Activated naive CD4-positive, alpha-beta T cell treated with anti-CD3 and anti-CD28 coated beads, Interleukin-2, amount 50 U/mL, for 24 hours (primary cell): ENCODE measurements at regions not wholly inside any gene's neighbourhood (a gene's known extent, or its start where the extent isn't known, plus 50 kb on each side); places are given as distances from the start of the nearest gene placed in this dataset.

Source experiments
- H3K27ac Mint-ChIP-seq: one replicate; pipeline ENCODE4 v1.8.0; 2021; ENCODE audit warnings: mild to moderate bottlenecking, mixed read lengths
- H3K27me3 Mint-ChIP-seq: one replicate; pipeline ENCODE4 v1.8.0; 2021; ENCODE audit warnings: mixed read lengths
- H3K36me3 Mint-ChIP-seq: one replicate; pipeline ENCODE4 v1.8.0; 2021; ENCODE audit warnings: mixed read lengths
- H3K4me1 Mint-ChIP-seq: one replicate; pipeline ENCODE4 v1.8.0; 2021; ENCODE audit warnings: mixed read lengths
- H3K4me3 Mint-ChIP-seq: one replicate; pipeline ENCODE4 v1.8.0; 2021; ENCODE audit warnings: mild to moderate bottlenecking, mixed read lengths
- H3K9me3 Mint-ChIP-seq: one replicate; pipeline ENCODE4 v1.8.0; 2021; ENCODE audit warnings: mixed read lengths

DNA sequence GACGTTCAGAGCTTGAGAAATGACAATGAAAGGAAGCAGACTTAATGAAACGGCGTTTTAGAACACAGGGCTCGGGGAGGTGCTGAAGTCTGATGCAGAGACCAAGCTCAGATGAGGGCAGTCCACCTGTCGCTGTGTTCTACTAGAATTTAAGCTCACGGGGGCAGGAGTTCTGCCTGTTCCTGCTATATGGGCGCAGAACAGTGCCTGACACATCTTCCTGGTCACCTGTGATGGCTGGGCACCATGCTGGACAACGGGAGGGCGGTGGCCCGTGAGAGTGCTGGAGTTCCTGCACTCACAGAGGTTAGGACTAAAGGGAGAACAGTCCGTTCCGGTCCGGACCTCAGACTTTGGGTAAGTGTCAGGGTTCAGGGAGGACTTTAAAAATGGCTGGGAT, 130.6 kb downstream of the ERMARD start:
- Mint-ChIP-seq H3K4me3 (no peak overlapping the region), H3K9me3 (no peaks in the 10 kb centered on the region), H3K36me3 (no peaks in the 10 kb centered on the region), H3K4me1 (no peaks in the 10 kb centered on the region), H3K27me3 (peaks cover 11% of the 10 kb centered on the region), H3K27ac (no peak overlapping the region)

DNA sequence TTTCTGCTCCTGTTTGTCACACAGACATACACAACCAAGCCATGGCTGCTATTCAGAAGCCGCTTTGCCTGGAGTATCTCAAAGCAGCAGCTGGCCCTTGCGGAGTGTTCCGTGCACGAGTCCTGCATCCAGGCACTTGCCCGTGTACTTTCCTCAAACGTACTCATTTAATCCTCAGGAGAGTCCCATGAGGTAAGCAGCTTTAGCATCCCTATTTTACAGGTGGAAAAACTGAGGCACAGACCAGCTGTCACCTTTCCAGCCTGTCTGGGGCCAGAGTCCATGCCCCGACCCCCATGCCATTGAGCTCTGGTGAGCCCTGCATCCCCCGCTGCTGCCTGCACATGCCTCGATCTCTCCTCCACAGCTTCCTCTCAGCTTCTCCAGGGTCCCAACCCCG, 130.0 kb downstream of the ERMARD start:
- Mint-ChIP-seq H3K4me3 (no peak overlapping the region), H3K27ac (no peak overlapping the region), H3K27me3 (peaks cover 11% of the 10 kb centered on the region), H3K4me1 (no peaks in the 10 kb centered on the region), H3K9me3 (no peaks in the 10 kb centered on the region), H3K36me3 (no peaks in the 10 kb centered on the region)

DNA sequence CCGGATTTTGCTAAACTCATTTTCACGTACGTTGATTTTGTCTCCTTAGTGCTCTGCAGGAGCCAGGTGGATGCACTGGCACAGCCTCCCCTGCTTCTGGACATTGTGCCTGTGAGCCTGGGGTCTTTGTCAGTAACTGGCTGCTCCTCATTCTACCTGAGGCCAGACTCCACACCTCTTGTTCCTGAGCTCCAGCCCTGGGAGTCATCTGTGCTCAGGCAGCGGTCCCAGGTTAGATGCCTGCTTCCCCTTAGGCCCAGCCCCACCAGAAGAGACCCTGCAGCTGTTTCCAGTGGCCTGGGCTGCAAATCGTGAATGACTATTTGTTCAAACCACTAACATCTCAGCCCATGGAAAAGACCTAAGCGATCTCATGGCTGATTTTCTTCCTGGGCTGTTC, 129.1 kb downstream of the ERMARD start:
- Mint-ChIP-seq H3K27me3 (peaks cover 10% of the 10 kb centered on the region), H3K27ac (no peak overlapping the region)

DNA sequence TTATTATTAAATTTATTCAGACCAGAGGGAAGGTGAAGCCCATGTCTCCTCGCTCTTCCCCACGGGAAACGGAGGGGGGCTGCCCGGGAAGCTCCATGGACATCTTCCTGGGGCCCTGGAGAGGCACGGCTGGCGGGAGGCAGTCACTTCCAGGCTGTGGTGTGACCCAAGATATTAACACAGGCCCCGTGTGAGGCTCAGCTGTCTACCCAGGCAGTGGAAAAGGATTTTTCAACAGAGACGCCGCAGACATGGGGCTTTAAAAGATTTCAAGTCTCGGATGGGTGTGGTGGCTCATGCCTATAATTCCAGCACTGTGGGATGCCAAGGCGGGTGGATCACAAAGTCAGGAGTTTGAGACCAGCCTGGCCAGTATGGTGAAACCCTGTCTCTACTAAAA, 117.9 kb downstream of the ERMARD start:
- Mint-ChIP-seq H3K9me3 (no peaks in the 10 kb centered on the region), H3K27ac (no peak overlapping the region), H3K36me3 (no peaks in the 10 kb centered on the region), H3K27me3 (no peaks in the 10 kb centered on the region), H3K4me1 (no peaks in the 10 kb centered on the region), H3K4me3 (no peak overlapping the region)

More for the DNA sequence above, 129.1 kb downstream of the ERMARD start:
- peaks cover 2% of the 10 kb centered on the region for H3K36me3 Mint-ChIP-seq
- H3K4me3 Mint-ChIP-seq, result no peak overlapping the region
- no peaks in the 10 kb centered on the region for H3K4me1 Mint-ChIP-seq
- H3K9me3 Mint-ChIP-seq, result no peaks in the 10 kb centered on the region

DNA sequence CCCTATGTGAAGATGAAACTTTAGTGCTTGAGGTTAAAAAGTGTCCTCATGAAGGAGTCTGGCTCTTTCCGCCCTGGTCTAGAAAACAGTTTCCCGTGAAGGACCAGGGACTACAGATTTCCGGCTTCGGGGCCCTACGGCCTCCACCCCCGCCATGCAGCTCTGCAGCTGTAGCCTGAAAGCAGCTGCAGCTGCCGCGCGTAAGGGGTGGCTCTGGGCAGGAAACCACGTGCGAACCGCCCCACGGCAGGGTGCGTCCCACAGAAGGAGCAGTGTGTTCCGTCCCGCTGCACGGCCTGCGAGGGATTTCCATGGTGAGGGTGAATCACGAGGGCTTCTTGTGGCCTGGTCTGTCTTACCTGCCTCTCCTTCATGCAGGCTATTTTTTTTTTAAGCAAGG, 117.0 kb downstream of the ERMARD start:
- no peaks in the 10 kb centered on the region for H3K27me3 Mint-ChIP-seq
- no peaks in the 10 kb centered on the region for H3K4me1 Mint-ChIP-seq
- no peak overlapping the region for H3K4me3 Mint-ChIP-seq
- H3K9me3 Mint-ChIP-seq, result no peaks in the 10 kb centered on the region
- no peak overlapping the region for H3K27ac Mint-ChIP-seq
- no peaks in the 10 kb centered on the region for H3K36me3 Mint-ChIP-seq

DNA sequence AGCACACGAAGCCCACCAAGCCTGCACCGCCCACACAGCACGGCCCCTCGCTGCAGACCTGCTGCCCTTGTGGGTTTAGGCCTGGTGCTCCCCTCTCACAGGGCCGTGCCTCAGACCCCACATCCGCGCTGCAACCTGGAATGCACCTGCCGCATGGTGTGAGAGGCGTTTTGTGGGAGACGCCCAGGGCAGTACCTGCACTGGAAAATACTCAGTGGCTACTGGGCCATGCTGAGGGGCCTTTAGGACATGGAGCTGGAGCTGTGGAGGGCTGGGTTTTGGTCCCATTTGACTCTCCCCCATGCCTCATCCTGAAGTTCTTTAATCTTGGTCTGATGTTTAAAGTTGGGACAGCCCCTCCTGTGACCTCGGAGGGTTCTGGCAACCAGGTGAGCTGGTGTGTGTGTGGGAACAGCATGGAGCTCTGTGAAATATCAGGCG, 116.3 kb downstream of the ERMARD start:
- Mint-ChIP-seq H3K36me3 (no peaks in the 10 kb centered on the region), H3K27ac (no peak overlapping the region), H3K9me3 (no peaks in the 10 kb centered on the region), H3K4me3 (no peak overlapping the region), H3K27me3 (no peaks in the 10 kb centered on the region), H3K4me1 (no peaks in the 10 kb centered on the region)

DNA sequence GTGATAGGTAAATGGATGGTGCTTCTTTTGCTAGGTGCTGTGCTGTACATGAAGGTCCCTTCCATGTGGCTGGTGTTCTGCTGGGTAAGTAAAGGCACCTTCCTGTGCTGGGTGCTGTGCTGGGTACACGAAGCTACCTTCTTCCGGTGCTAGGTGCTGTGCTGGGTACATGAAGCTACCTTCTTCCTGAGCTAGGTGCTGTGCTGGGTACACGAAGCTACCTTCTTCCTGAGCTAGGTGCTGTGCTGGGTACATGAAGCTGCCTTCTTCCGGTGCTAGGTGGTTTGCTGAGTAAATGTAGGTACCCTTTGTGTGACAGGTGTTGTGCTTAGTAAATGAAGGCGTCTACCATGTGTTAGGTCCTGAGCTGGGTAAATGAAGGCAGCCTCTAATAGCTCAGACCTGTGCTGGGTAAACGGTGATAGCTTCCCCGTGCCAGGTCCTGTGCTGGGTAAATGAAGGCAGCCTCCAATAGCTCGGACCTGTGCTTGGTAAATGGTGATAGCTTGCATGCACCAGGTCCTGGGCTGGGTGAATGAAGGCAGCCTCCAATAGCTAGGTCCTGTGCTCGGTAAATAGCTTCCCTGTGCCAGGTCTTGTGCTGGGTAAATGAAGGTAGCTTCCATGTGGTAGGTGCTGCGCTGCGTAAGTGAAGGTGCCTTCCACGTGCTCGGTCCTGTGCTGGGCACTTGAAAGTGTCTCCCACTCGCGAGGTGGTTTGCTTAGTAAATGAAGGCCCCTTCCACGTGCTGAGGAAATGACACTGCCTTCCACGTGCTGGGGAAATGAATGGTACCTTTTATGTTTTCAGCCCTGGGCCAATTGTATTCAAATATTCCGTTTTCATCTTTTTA, 115.5 kb downstream of the ERMARD start:
- H3K36me3 Mint-ChIP-seq, result no peaks in the 10 kb centered on the region
- no peak overlapping the region for H3K27ac Mint-ChIP-seq
- no peak overlapping the region for H3K4me3 Mint-ChIP-seq
- no peaks in the 10 kb centered on the region for H3K9me3 Mint-ChIP-seq
- H3K4me1 Mint-ChIP-seq, result peaks cover 4% of the 10 kb centered on the region
- H3K27me3 Mint-ChIP-seq, result no peaks in the 10 kb centered on the region

DNA sequence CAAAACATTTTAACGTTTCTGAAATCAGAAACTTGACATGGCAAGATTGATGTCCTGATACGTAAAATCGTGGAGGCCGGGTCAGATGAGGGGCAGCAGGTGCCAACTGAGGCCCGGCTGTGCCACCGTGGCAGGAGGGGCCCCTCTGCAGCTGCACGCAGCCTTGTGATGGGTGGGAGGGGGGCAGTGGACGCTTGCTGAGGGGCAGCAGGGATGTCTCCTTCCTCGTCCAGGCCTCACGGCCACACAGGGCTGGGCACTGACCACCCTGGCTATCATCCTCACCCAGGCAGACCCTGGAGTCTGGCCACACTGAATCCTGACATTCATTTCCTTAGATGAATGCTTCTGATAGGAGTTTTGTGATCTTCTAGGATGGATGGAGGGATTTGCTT, 114.7 kb downstream of the ERMARD start:
- Mint-ChIP-seq H3K36me3 (no peaks in the 10 kb centered on the region), H3K4me3 (no peak overlapping the region), H3K9me3 (no peaks in the 10 kb centered on the region), H3K27ac (no peak overlapping the region), H3K4me1 (peaks cover 4% of the 10 kb centered on the region), H3K27me3 (no peaks in the 10 kb centered on the region)

DNA sequence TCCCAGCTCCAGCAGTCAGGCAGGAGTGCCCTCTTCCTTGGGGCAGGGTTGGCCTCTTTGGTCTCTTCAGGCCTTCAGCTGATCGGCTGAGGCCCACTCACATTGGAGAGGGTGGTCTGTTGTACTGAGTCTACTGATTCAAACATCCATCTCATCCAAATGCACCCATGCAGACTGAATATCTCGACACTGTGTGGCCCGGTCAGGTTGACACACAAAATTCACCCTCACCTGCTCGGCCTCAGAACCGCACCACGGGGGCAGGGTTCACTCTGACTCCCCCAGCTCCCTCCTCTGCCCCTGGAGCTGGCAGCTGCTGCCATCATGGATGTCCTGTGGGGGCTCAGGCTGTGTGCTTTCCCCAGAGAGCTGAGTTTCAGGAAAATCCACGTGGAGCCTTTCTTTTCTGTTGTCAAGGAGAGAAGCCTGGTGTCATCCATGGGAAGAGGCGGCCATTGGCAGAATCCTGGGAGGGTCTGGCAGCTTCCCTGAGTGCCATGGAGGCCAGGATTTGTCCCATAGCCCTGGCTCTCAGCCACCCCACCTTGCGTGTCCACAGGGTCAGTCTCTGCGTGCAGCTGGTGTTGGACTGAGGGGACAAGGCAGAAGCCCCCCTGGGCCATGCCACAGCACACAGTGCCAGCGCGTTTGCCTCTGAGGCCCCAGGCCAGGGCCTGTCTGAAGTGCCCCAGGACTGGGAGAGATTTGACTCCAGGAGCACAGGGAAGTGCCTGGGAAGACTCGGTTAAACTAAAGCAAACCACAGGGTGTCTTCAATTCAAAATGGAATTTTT, 114.1 kb downstream of the ERMARD start:
- peaks cover 8% of the 10 kb centered on the region for H3K4me1 Mint-ChIP-seq

DNA sequence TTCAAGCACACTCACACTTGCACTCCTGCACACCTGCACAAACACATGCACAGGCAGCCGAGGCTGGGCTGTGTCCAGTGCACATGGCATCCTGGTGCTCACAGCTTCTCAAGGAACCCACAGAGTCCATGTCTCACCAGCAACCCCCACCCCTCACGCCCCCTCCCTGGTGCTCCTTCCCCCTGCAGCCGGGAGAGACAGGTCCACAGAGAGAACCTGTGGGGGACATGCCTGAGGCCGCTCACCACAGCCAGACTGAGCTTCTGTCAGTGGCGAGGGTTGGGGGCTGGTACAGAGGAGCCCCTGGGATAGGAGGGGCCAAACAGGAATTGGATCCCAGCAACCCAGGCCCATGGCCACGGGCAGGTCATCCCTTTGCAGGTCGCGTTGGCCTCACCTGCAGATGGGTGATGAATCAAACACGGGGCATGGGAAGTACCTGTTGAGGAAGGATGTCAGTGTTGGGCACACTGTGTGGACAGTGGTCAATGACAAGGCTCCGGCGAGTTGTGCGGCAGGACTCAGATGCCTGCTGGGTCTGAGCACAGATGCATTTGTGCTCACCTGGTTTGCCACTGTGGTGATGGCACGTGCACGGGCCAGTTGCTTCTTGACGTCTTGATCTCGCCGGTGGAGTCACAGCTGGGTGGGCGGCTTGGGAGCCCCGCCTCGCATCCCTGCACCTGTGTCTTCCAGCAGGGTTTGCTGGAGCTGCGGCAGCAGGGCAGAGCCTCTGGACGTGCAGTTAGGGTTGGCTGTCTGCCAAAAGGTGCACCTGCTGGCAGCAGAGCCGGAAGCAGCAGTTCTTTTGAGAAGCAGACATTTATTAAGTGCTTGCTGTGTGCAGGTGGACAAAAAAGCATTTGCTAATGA, 113.0 kb downstream of the ERMARD start:
- H3K36me3 Mint-ChIP-seq, result no peaks in the 10 kb centered on the region
- H3K9me3 Mint-ChIP-seq, result no peaks in the 10 kb centered on the region
- H3K27ac Mint-ChIP-seq, result no peak overlapping the region
- H3K27me3 Mint-ChIP-seq, result no peaks in the 10 kb centered on the region
- peaks cover 10% of the 10 kb centered on the region for H3K4me1 Mint-ChIP-seq
- no peak overlapping the region for H3K4me3 Mint-ChIP-seq

More for the DNA sequence above, 114.1 kb downstream of the ERMARD start:
- Mint-ChIP-seq H3K27me3 (no peaks in the 10 kb centered on the region), H3K4me3 (no peak overlapping the region), H3K36me3 (no peaks in the 10 kb centered on the region), H3K27ac (no peak overlapping the region), H3K9me3 (no peaks in the 10 kb centered on the region)

DNA sequence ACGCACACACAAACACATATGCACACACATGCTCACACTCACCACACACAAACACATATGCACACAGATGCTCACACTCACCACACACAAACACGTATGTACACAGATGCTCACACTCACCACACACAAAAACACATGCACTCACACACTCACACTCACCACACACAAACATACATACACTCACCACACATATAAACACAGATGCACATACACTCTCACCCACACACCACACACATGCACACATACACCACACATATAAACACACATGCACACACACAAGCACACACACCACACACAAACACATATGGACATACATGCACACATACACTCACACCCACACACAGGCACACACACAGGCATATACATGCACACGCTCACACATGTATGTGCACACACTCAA, 112.3 kb downstream of the ERMARD start:
- Mint-ChIP-seq H3K4me1 (peaks cover 10% of the 10 kb centered on the region), H3K9me3 (no peaks in the 10 kb centered on the region), H3K4me3 (no peak overlapping the region), H3K27ac (no peak overlapping the region), H3K27me3 (no peaks in the 10 kb centered on the region), H3K36me3 (no peaks in the 10 kb centered on the region)

DNA sequence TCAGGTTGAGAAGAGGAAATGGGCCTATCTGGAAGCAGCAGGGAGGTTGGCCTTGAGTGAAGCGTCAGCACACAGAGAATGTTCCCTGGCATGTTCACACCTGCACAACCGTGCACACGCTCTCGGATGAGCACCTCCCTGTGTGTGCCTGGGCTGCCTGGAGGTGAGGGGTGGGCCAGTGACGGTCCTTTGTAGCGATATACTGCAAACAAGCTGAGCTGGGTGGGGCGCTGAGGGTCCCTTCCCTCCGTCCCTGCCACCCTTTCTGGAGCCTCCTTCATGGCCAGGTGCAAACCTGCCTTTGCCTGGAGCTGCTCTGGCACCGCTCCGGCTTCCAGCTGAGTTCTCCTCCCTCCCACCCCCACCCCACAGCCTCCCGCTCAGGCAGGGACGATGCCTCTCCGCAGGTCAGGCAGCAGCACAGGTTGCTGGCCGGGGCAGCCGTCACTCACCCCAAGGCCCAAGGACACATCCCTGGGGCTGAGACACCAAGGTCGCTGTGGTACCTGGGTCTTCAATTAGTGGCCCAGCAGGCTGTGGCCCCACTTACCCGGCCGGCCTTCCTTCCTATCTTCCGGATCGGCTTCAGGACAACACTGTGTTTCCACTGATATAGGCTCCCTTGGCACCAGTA, 111.6 kb downstream of the ERMARD start:
- H3K27me3 Mint-ChIP-seq, result no peaks in the 10 kb centered on the region
- no peaks in the 10 kb centered on the region for H3K36me3 Mint-ChIP-seq
- no peak overlapping the region for H3K4me3 Mint-ChIP-seq
- peaks cover 10% of the 10 kb centered on the region for H3K4me1 Mint-ChIP-seq
- H3K9me3 Mint-ChIP-seq, result no peaks in the 10 kb centered on the region
- no peak overlapping the region for H3K27ac Mint-ChIP-seq

DNA sequence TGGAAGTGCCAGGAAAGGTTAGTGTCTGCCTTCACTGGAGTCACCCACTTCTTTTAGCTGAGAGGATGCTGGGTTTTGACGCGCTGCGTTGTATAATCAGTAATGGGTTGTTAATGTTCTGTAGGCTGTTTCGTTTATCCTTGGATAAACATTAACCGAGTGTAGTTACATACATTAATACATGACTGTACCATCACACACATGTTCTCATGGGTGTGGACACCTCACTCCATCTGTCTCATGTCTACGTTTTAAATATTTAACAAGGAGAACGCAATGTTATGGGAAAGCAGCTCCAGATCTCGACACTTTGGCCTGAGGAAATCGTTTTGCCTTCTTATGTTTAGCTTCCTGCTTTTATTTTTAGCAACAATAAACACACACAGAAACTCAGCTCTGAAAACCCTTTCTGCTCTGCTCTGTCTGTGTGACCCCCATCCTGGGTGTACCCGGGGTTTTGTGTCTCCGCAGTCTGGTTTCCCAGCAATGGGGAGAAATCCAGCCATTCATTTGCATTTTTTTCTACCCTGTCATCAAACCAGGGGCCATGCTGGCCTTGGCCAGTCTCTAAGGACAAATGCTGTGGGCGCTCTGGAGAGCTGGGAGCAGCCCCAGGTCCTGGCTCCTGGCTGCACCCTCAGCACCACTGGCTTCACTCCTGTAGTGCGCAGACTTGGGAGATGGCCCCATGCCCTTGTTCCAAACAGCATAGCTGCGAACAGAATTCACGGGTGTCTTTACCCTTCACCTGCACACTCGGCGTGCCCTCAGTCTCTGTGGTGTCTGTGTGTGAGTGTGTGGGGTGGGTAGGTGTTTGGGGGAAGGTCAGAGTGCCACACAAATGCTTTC, 110.8 kb downstream of the ERMARD start:
- no peak overlapping the region for H3K27ac Mint-ChIP-seq
- H3K36me3 Mint-ChIP-seq, result peaks cover 2% of the 10 kb centered on the region
- H3K4me3 Mint-ChIP-seq, result no peak overlapping the region
- no peaks in the 10 kb centered on the region for H3K27me3 Mint-ChIP-seq
- peaks cover 10% of the 10 kb centered on the region for H3K4me1 Mint-ChIP-seq
- no peaks in the 10 kb centered on the region for H3K9me3 Mint-ChIP-seq

DNA sequence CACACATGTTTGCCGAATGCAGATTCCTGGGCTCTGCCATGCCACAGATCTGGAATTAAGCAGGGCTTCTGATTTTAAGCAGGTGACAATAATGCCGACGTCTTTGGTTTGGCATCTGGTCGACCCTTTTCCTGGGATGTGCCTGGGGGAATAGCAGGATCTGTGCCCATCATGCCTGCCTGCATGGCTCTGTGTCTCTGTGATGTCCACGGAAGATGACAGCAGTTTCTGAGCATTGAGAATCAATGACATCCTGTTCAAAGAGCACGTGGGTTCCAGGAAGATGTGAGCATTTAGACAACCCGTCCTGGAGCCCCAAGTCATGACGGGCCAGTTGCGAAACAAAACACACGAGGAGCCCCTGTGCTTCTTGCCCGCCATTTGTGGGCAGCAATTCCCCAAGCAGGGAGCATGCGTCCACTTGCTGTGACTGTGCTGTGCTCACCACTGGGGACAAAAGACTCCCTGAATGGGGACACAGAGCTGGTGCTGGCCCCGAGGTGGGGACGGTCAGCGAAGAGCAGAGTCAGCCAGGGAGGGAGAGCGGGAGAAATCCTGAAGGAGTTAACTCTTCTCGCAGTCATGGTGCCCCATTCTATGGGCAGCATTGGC, 110.1 kb downstream of the ERMARD start:
- Mint-ChIP-seq H3K9me3 (no peaks in the 10 kb centered on the region), H3K27me3 (no peaks in the 10 kb centered on the region), H3K4me3 (no peak overlapping the region), H3K4me1 (peaks cover 10% of the 10 kb centered on the region), H3K27ac (no peak overlapping the region), H3K36me3 (peaks cover 2% of the 10 kb centered on the region)
